HG03571 (cell line): ENCODE measurements at regions not wholly inside any gene's neighbourhood (a gene's known extent, or its start where the extent isn't known, plus 50 kb on each side); places are given as distances from the start of the nearest gene placed in this dataset.

Experiments used
- ATAC-seq: cut with Tn5 transposase; IDR thresholded peaks from one replicate; pipeline ENCODE4 v1.9.1; 2021; ENCODE audit not compliant: unreplicated experiment

DNA sequence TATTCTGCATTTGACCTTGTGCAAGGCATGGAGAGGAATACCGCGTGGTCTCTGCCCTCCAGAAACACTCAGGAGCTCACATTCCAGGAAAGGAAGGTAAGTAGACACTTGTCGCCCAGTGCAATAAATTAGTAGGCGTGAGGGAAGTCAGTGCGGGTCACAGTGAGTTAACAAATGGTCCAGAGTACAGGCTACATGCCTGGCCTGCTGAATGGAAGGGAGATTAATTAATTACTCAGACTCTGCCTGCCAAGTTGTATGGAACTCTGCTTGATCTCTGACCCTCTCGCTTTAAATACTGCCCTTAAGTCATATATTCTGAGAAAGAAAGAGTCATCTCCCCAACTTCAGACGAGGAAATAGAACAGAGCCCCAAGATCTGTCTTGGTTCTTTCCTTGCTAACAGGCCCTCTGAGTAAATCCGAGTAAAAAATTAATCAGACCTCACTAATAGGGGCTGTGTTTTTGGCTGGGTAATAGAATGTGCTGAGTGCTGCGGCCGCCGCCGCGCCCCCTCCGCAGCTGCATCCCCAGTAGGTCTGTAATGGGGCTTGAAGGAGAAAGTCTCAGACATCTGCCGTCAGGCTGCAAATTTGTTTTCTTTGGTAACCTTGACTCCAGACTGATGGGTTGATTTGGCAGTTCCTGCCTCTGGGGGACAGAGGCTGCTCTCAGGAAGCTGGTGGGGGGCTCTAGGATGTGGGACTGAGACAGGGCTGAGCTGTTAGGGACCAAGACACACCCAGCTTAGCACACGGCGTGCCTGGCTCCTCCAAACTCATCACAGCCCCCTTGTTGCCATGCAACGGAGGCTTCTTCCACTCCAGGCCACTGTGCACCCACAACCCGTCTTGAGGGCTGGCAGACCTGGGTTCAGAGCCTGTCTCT lies 144.4 kb downstream of the NSG2 start:
- ATAC-seq, result no peak

DNA sequence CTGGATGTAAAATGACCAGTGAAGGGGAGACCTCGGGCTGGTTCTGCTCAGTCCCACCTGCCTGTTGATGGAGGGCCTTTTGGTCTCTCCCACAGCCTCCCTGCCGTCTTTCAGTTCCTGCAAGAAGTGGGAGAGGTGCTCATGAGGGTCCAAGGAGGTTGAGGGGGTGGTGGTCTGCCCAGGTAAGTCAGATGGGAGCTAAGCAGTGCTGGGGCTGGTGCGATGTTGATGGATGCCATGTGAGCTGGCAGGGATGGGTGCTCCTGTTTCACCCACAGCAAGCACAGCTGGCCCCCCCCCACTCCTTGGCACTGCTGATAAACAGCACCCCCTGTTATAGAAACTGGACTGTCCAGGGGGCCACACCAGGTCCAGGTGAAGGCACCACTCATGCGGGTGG lies 145.6 kb downstream of the NSG2 start:
- ATAC-seq, result no peak

DNA sequence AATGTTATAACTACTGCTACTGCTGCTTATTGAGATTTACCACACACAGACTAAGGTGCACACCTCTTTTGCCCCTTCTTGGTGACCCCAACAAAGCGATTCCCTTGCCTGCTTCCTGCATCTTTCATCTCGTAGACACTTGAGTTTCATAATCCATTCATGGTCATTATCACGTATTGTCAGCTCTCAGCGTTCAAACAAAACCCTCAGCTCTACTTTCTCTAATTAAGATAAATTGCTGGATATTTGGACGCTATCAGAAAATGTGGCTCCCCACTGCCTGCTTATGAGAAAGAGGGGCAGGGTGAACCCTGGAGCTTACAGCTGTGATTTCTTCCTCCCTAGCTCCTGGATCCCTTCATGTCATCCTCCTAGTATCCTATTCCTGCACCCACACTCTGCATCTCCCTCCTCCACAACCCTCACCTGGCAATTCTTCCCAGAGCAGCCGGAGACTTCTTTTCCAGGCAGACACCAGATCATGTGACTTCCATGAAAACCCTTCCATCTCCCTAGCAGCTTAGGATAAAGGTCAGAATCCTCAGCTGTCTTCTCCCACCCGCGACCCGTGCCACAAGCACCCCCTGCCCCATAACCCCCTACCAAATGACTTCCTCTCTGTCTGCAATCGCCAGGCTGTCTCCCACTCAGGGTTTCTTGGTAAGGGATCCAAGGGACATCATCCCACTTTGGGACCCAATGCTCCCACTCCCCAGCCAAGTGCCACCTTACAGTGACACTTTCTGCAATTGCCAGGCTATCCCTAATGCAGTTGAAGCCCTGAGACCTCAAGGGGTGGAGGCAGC lies 146.5 kb downstream of the NSG2 start:
- ATAC-seq, result no peak

- no peak for ATAC-seq
Observed at GRCh38 chr5:174192901-174193300, 147.4 kb downstream of the NSG2 start.

- ATAC-seq, result no peak
Observed at GRCh38 chr5:174195517-174195916, 150.0 kb downstream of the NSG2 start.

GRCh38 chr5:174197929-174198328 lies 152.4 kb downstream of the NSG2 start:
- ATAC-seq, result no peak

DNA sequence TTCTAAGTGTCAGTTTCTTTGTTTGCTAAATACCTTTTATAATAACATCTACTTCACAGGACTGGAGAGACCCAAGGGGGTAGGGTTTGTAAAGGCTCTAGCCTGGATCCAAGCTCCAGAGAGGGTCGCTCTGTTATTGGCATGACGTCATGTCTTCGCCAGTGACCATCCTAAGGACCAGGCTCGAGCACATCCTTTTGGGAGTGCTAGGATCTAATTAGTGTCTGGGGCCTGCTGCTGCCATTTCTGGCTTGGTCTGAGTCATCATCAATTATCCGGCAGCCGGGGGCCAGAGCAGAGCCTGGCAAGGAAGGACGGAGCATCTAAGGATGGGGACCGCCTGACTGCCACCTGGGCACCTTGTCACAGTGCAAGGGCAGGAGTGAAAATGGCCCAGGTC lies 153.0 kb downstream of the NSG2 start:
- no peak for ATAC-seq

DNA sequence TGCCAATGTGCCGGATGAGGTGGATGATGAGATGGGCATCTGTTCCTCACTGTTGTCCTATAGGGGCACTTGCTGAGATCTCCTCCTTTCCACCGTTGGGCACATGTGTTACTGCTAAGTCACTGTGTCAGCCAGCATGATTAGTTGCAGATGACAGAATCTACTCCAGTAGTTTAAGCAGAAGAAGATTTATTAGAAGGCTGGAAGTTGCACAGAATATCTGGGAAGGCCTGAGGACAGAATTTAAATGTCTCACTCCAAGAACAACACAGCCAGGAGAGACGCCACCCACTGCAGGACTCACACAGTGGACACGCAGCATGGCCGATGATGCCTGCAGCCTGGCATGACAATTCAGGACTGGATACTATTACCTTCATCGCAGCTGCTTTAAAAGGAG lies 157.5 kb downstream of the NSG2 start:
- ATAC-seq, result no peak

- ATAC-seq, result no peak
Observed at GRCh38 chr5:174204535-174205313, 159.2 kb downstream of the NSG2 start.

DNA sequence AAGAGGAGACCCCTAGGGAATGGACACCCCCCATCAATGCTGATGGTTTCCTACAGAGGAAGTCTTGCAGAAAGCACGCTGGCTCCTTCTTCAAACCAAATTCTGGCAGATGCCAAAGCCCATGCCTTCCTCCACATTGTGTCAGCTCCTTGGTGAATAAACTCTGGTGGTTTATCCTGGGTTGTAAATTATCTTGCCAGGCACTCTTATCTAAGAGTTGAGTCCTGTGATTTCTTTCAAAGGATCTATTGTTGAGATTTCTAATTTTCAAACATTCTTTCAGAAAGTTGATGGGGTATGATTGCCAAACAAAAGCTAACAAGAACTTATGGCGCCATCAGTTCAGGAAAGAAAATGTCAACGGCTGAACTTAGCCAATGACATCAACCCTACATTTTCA lies 160.4 kb downstream of the NSG2 start:
- no peak for ATAC-seq

DNA sequence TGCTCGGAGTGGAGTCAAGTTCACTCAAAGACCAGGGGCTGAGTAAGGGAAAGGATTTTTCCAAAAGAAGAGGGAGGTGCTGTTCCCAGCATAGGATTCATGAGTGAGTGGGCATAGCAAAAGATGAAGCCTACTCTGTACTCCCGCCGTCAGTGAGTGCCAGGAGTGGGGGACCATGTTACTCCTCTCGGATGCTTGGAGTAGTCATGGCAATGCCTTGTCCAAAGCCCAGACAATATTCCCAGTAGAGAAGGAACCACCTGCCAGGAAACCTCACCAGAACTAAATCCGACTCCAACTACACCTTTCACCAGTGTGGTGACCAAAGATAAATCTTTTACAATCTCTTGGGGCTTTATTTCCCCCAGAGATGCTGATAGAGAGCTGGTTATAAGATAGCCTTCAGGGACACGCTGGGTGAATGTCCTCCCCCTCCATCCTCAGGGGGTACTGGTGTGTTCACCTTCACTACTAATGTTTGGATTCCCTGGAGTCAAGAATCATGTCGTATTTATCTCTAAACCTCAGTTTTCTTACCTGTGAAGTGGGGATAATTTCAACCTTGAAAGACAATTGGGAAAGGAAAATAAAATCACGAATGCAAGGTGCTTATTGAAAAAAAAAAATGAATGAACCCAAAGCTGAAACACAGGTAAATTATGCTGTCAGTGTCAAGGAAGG lies 165.2 kb downstream of the NSG2 start:
- no peak for ATAC-seq

DNA sequence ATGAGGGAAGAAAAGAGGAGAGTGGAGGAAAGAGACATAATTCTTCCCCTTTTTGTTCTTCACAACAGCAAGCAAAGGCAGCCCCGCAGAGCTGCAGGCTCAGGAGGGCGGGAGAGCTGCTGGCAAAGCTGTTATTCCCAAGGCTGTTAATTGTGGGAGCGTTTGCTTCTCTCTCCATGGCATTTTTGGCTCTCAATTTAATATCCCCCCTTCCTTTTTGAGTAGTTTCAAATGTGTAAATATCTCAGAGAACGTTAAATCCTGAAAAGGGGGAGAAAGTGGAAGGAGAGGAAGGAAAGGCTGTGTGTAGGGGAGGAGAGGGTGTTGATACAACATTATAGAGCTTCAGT lies 165.7 kb downstream of the NSG2 start:
- no peak for ATAC-seq

- ATAC-seq, result no peak
Observed at GRCh38 chr5:174217527-174217926, 172.0 kb downstream of the NSG2 start.

- no peak for ATAC-seq
Observed at GRCh38 chr5:174218162-174218561, 172.7 kb downstream of the NSG2 start.

GRCh38 chr5:174220417-174220816 lies 174.9 kb downstream of the NSG2 start:
- no peak for ATAC-seq

- no peak for ATAC-seq
Observed at GRCh38 chr5:174221436-174221835, 175.9 kb downstream of the NSG2 start.

DNA sequence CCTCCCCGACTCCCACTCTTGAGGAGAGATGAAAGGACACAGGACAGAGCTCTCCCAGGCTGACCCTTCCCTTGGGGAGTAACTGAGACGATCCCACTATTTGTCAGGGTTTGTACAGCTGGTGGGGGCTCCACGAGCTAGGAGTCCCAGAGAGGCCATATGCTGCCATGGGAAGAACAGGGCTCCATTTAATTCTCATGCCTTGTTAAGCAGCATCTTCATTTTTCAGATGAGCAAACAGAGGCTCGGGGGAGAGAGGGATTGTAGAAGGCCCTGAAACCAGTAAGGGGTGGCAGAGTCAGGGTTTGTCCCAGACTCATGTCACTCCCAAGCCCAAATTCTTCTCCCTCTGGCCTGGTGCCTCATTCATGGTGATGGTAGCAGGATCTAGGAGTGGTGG lies 176.4 kb downstream of the NSG2 start:
- ATAC-seq, result no peak

DNA sequence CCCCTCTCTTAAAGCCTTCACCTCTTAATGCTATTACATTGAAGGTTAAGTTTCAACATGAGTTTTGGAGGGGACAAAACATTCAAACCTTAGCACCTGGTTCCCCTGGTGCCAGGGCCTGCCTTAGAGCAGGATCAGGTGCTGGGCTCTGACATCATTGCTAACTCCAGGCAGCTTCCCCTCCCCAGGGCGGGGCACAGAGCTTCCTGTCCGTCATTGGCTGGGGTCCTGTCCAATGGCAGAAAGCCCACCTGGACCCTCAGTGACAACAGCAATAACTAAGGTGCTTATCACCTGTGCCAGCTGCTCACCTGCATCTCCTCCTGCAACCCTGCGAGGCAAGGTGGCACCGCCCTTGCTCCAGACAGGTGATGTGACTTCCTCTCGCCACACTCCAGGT lies 177.4 kb downstream of the NSG2 start:
- no peak for ATAC-seq

DNA sequence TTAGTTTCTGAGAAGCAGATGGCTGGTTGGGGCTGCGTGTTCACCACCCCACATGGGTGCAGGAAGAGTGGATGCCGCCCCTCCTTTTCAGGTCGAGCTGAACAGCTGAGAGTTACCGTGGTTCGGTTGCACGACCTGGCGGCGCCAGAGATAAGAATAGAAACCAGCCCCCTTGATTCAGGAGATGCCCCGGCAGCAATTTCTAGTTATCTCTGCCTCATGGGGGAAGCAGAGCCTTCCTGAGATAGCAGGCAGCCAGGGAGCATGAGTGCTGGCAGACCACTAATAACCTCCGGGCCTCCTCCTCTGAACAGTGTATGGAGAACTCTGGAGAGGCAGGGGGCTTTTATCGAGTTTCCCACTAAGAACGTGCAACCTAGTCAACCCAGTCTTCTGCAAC lies 177.8 kb downstream of the NSG2 start:
- ATAC-seq, result no peak

DNA sequence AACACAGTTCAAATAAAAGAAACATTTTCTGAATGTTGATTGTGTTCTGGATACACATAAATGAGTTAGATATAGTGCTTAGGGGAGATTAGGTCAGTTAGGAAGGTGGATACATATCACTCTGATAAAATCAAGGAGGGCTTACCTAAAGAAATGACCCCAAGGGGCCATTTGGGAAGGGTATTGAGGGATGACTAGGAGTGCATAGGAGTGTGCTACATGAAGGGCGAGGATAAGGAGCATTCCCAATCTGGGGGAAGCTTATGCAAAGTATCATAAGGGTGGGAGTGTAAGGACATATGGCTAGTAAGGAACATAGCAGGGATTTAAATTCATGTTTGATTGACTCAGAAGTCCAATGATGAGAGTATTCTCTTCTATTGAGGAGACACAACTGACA lies 183.6 kb downstream of the NSG2 start:
- ATAC-seq, result no peak
